ENCODE measurements at regions not wholly inside any gene's neighbourhood (a gene's known extent, or its start where the extent isn't known, plus 50 kb on each side); places are given as distances from the start of the nearest gene placed in this dataset.

GRCh38 chr5:87156631-87157030, 111.1 kb upstream of the RASA1 start:
- TF ChIP-seq AR (CRISPR knock-in tag; IDR thresholded peaks at IDR 0.05) (no peak), GABPB1 (CRISPR knock-in tag; IDR thresholded peaks at IDR 0.05) (no peak)
